ENCODE measurements at regions not wholly inside any gene's neighbourhood (a gene's known extent, or its start where the extent isn't known, plus 50 kb on each side); places are given as distances from the start of the nearest gene placed in this dataset.
A peak's percentile ranks its signal among the peaks of the same experiment; 100 is the strongest.

DNA sequence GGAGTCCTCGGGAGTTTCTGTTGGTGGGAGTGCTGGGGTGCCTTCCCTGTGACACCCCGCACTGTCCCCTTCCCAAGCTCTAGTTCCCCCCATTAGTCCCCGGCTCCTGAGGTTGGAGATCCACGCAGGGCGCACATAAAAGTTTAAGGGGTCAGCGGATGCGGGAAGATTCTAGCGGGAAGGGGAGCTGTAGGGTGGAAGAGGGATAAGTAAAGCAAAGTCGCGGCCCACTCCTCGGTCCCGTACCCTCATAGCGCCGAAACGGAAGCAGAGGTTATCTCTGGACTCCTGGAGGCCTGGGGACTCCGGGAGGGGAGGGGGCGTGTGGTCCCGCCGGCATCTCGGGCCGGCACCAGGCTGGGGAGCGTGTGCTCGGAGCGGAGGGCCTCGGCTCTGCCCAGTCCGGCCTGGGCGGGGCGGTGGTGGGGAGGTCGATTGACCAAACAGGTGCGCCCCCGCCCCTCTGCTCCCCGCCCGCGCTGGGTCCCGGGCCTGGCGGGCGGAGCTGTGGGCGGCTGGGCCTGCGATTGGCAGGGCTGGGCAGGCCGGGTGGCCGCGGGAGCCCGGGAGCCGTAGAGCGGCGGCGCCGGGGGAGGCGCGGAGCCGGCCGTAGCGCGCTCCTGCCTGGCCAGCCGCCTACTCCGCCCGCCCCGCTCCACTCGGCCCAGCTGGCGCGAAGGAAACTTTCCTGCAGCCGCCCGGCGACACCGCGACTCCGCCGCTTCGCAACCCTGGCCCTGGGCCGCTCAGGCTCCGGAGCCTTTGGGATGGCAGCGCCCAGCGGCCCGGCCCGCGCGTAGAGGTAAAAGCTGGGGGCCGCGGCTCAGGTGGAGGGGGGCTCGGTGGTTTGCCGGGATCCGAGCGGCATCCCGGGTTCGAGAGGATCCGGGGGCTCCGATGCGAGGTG is 52.2 kb upstream of the DAB2IP start:
- peak overlapping the region; percentile 55 to 64 for H3K4me3 ChIP-seq
- intact Hi-C loops (cut with DNase I; ENCODE audit: low total_unique reads) = no loop called here
- H3K27ac ChIP-seq = peak overlapping the region; percentile 12 to 84
- TF ChIP-seq, protein P1, sequence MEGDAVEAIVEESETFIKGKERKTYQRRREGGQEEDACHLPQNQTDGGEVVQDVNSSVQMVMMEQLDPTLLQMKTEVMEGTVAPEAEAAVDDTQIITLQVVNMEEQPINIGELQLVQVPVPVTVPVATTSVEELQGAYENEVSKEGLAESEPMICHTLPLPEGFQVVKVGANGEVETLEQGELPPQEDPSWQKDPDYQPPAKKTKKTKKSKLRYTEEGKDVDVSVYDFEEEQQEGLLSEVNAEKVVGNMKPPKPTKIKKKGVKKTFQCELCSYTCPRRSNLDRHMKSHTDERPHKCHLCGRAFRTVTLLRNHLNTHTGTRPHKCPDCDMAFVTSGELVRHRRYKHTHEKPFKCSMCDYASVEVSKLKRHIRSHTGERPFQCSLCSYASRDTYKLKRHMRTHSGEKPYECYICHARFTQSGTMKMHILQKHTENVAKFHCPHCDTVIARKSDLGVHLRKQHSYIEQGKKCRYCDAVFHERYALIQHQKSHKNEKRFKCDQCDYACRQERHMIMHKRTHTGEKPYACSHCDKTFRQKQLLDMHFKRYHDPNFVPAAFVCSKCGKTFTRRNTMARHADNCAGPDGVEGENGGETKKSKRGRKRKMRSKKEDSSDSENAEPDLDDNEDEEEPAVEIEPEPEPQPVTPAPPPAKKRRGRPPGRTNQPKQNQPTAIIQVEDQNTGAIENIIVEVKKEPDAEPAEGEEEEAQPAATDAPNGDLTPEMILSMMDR (IDR thresholded peaks at IDR 0.05) = no peak
- no peak for TF ChIP-seq POLR2A (IDR thresholded peaks at IDR 0.05)
- no peaks in the 10 kb centered on the region for H3K36me3 ChIP-seq (ENCODE audit: low read depth, missing control alignments)
- peak; percentile 27 for DNase-seq
- H3K9me3 ChIP-seq = no peaks in the 10 kb centered on the region
- no peaks in the 10 kb centered on the region for H3K27me3 ChIP-seq
- H3K4me1 ChIP-seq = peaks cover 16% of the 10 kb centered on the region
- 3 to 4% methylated on average over 45 to 77 of the region's 88 CpGs for WGBS, 2 donors

DNA sequence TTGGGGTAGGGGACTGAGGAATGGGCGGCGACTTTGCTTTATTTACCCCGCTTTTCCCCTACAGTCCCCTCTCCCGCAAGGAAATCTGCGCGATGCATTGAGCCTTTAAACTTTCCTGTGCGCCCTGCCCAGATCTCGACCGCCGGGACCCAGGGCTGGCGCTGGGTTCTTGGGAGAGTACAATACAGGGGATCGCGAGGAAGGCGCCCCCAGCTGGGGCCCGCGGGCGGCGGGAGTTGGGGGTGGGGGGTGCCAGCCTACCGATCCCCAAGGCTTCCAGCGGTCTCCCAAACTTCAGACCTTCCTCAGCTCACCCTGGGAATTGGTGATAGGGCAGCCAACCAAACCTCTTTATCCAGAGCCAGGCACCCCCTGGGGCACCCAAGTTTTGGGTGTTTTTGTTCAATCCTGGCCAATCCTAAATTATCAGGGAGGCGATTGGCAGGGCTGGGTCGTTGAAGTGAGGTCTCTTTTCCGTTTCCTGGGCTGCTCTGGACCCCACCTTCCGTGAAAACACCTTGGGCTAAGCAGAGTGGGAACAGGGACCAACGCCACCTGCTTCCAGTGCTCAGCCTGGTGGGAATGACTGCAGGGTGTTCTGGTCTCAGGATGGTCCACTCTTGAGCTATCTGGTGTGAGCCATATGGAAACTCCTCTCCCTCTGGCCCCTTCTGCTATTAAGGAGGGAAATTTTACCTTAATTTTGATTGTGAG is 51.4 kb upstream of the DAB2IP start:
- TF ChIP-seq POLR2A (IDR thresholded peaks at IDR 0.05) = no peak
- TF ChIP-seq, protein P1 (IDR thresholded peaks at IDR 0.05) = no peak
- Histone ChIP-seq H3K4me3 (peak overlapping the region; percentile 55 to 64), H3K4me1 (peaks cover 16% of the 10 kb centered on the region), H3K27ac (peak overlapping the region in 1 of 2 donors; percentile 84), H3K36me3 (ENCODE audit: low read depth, missing control alignments) (no peaks in the 10 kb centered on the region), H3K27me3 (no peaks in the 10 kb centered on the region), H3K9me3 (no peaks in the 10 kb centered on the region)
- no peak for DNase-seq
- 15 to 48% methylated on average over 5 to 25 of the region's 25 CpGs for WGBS, 2 donors
- intact Hi-C loops (cut with DNase I; ENCODE audit: low total_unique reads) = no loop called here

DNA sequence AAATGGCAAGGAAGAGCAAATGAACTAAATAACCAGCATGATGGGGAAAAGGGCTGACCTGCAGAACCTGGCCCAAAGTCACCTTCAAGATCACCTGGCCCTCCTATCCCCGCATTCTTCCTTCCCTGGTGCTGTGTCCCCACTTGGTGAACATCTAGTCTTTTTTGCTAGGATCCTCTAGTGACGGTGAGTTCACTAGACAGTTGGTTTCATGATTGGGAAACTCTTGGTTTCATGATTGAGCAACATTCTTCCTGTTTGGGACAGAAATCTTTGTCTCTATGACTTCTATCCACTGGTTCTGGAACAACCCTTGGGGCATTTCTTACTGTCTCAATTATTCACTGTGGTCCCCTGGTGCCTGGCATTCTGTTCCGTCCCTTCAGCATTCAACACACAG is 50.2 kb upstream of the DAB2IP start:
- no peak for TF ChIP-seq POLR2A (IDR thresholded peaks at IDR 0.05)
- TF ChIP-seq, protein P1 (IDR thresholded peaks at IDR 0.05) = no peak
- intact Hi-C loops (cut with DNase I; ENCODE audit: low total_unique reads) = no loop called here
- 60 to 87% methylated on average over 3 of the region's 3 CpGs for WGBS, 2 donors

More for the DNA sequence above, 50.2 kb upstream of the DAB2IP start:
- Histone ChIP-seq H3K27me3 (no peaks in the 10 kb centered on the region), H3K4me1 (peaks cover 16% of the 10 kb centered on the region), H3K36me3 (ENCODE audit: low read depth, missing control alignments) (no peaks in the 10 kb centered on the region), H3K4me3 (no peak overlapping the region), H3K9me3 (no peaks in the 10 kb centered on the region), H3K27ac (no peak overlapping the region)
- no peak for DNase-seq

Data from testis (tissue), 2 donors.